ENCODE measurements at regions not wholly inside any gene's neighbourhood (a gene's known extent, or its start where the extent isn't known, plus 50 kb on each side); places are given as distances from the start of the nearest gene placed in this dataset.
"Not testable (repeated sequence)": the region's sequence is repeated elsewhere in the genome, so short reads cannot be mapped to it uniquely, and the experiment has no call there.

DNA sequence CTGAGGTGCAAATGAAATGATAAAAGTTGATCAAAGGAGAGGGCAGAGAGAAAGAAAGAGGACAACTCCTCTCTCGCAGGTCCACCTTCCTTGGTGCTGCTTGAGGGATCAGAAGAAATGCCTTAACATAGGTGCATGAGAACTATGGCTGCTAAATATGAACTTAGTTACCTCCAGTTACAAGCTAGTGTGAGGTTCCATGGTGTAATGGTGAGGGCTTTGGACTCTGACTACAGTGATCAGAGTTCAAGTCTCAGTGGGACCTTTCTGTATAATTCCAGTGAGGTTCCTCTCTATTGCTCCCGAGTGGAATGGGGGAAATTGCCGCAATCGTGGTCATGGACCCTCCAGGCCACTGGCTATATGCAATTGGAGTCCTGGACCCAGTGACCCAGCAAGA is 387.3 kb downstream of the FAM72C start (continued):
- TF ChIP-seq ZBTB17 (tag by site-specific recombination; IDR thresholded peaks at IDR 0.05): no peak

DNA sequence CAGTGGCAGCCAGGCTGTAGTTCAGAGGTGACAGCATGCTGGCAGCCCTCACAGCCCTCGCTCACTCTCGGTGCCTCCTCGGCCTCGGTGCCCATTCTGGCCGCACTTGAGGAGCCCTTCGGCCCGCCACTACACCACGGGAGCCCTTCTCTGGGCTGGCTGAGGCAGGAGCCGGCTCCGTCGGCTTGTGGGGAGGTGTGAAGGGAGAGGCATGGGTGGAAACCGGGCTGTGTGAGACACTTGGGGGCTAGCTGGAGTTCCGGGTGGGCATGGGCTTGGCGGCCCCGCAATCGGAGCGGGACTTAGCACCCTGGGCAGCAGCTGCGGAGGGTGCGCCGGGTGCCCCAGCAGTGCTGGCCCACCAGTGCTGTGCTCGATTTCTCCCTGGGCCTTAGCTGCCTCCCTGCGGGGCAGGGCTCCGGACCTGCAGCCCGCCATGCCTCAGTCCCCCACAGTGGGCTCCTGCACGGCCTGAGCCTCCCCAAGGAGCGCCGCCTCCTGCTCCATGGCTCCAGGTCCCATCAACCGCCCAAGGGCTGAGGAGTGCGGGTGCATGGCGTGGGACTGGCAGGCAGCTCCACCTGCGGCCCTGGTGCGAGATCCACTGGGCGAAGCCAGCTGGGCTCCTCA is 396.8 kb downstream of the FAM72C start:
- Histone ChIP-seq H3K4me1 (ENCODE audit: control insufficient read depth, insufficient read depth, low read length) (no peaks in the 10 kb centered on the region), H3K27ac (ENCODE audit: extremely low read depth, low read depth, low read length) (no peak overlapping the region), H3K9me3 (ENCODE audit: control insufficient read depth, insufficient read depth, low read depth, low read length) (no peaks in the 10 kb centered on the region), H3K36me3 (ENCODE audit: control insufficient read depth in 2 of 2, insufficient read depth in 1 of 2, low read length in 2 of 2) (no peaks in the 10 kb centered on the region), H3K4me3 (ENCODE audit: low read depth, low read length) (no peak overlapping the region)
- TF ChIP-seq ZNF626 (tag by site-specific recombination; IDR thresholded peaks at IDR 0.05) (no peak), SP2 (tag by site-specific recombination; IDR thresholded peaks at IDR 0.05) (no peak), ZBTB21 (tag by site-specific recombination; IDR thresholded peaks at IDR 0.05) (no peak), ZNF561 (tag by site-specific recombination; IDR thresholded peaks at IDR 0.05; ENCODE audit: borderline replicate concordance) (no peak), ZNF558 (tag by site-specific recombination; IDR thresholded peaks at IDR 0.05) (no peak), OSR2 (tag by site-specific recombination; IDR thresholded peaks at IDR 0.05) (no peak), ZNF138 (tag by site-specific recombination; IDR thresholded peaks at IDR 0.05; ENCODE audit: borderline replicate concordance) (no peak), ZNF530 (tag by site-specific recombination; IDR thresholded peaks at IDR 0.05; ENCODE audit: low read depth) (no peak), PRDM1 (tag by site-specific recombination; IDR thresholded peaks at IDR 0.05) (no peak), ZNF223 (tag by site-specific recombination; IDR thresholded peaks at IDR 0.05) (no peak), ZNF76 (tag by site-specific recombination; IDR thresholded peaks at IDR 0.05; ENCODE audit: borderline replicate concordance, low read depth) (no peak), ZNF548 (tag by site-specific recombination; IDR thresholded peaks at IDR 0.05) (no peak)
- TF ChIP-seq, protein P1, sequence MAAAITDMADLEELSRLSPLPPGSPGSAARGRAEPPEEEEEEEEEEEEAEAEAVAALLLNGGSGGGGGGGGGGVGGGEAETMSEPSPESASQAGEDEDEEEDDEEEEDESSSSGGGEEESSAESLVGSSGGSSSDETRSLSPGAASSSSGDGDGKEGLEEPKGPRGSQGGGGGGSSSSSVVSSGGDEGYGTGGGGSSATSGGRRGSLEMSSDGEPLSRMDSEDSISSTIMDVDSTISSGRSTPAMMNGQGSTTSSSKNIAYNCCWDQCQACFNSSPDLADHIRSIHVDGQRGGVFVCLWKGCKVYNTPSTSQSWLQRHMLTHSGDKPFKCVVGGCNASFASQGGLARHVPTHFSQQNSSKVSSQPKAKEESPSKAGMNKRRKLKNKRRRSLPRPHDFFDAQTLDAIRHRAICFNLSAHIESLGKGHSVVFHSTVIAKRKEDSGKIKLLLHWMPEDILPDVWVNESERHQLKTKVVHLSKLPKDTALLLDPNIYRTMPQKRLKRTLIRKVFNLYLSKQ (tag by site-specific recombination; IDR thresholded peaks at IDR 0.05; ENCODE audit: borderline replicate concordance): no peak
- TF ChIP-seq, protein P2, sequence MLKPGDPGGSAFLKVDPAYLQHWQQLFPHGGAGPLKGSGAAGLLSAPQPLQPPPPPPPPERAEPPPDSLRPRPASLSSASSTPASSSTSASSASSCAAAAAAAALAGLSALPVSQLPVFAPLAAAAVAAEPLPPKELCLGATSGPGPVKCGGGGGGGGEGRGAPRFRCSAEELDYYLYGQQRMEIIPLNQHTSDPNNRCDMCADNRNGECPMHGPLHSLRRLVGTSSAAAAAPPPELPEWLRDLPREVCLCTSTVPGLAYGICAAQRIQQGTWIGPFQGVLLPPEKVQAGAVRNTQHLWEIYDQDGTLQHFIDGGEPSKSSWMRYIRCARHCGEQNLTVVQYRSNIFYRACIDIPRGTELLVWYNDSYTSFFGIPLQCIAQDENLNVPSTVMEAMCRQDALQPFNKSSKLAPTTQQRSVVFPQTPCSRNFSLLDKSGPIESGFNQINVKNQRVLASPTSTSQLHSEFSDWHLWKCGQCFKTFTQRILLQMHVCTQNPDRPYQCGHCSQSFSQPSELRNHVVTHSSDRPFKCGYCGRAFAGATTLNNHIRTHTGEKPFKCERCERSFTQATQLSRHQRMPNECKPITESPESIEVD (tag by site-specific recombination; IDR thresholded peaks at IDR 0.05): no peak
- TF ChIP-seq, protein P3, sequence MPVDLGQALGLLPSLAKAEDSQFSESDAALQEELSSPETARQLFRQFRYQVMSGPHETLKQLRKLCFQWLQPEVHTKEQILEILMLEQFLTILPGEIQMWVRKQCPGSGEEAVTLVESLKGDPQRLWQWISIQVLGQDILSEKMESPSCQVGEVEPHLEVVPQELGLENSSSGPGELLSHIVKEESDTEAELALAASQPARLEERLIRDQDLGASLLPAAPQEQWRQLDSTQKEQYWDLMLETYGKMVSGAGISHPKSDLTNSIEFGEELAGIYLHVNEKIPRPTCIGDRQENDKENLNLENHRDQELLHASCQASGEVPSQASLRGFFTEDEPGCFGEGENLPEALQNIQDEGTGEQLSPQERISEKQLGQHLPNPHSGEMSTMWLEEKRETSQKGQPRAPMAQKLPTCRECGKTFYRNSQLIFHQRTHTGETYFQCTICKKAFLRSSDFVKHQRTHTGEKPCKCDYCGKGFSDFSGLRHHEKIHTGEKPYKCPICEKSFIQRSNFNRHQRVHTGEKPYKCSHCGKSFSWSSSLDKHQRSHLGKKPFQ (tag by site-specific recombination; IDR thresholded peaks at IDR 0.05): no peak
- ChIA-PET POLR2A (no interaction called here), CTCF (no interaction called here)

DNA sequence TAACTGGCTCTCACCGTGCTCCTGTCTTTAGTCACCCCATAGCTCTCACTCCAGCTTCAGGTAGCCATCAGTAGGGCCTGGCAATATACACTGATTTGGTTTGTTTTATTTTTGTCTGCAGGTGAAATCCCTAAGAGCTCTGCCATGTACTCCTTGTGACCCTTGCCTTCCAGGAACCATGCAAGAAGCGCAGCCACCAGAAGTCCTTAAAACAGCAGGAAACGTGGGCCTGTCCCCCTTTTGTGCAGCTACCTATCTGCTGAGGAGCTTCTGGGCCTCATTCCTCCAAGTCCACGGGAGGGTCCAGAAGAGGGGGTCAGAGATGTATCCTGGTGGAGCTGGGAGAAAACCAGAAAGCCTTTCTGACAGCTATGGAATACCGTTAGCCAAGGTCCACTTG is 399.1 kb downstream of the FAM72C start:
- H3K9me3 ChIP-seq (ENCODE audit: control insufficient read depth, insufficient read depth, low read depth, low read length); H3K4me3 ChIP-seq (ENCODE audit: low read depth, low read length); H3K4me1 ChIP-seq (ENCODE audit: control insufficient read depth, insufficient read depth, low read length); POLR2A ChIA-PET; CTCF ChIA-PET; H3K27ac ChIP-seq (ENCODE audit: extremely low read depth, low read depth, low read length); H3K36me3 ChIP-seq (ENCODE audit: control insufficient read depth in 2 of 2, insufficient read depth in 1 of 2, low read length in 2 of 2): not testable (repeated sequence)

DNA sequence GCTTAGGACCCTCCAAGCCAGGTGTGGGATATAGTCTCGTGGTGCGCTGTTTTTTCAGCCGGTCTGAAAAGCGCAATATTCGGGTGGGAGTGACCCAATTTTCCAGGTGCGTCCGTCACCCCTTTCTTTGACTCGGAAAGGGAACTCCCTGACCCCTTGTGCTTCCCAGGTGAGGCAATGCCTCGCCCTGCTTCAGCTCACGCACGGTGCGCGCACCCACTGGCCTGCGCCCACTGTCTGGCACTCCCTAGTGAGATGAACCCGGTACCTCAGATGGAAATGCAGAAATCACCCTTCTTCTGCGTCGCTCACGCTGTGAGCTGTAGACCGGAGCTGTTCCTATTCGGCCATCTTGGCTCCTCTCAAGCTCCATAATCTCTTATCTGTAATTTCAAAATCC is 408.0 kb downstream of the FAM72C start:
- H3K36me3 ChIP-seq (ENCODE audit: control insufficient read depth in 2 of 2, insufficient read depth in 1 of 2, low read length in 2 of 2); H3K4me3 ChIP-seq (ENCODE audit: low read depth, low read length); CTCF ChIA-PET; H3K9me3 ChIP-seq (ENCODE audit: control insufficient read depth, insufficient read depth, low read depth, low read length); POLR2A ChIA-PET; H3K4me1 ChIP-seq (ENCODE audit: control insufficient read depth, insufficient read depth, low read length); H3K27ac ChIP-seq (ENCODE audit: extremely low read depth, low read depth, low read length): not testable (repeated sequence)
